Mucosa of descending colon (tissue), 3 donors: ENCODE measurements at regions not wholly inside any gene's neighbourhood (a gene's known extent, or its start where the extent isn't known, plus 50 kb on each side); places are given as distances from the start of the nearest gene placed in this dataset.

ENCODE experiments used
- ATAC-seq: fragments of 200-7000 bp; cut with Tn5 transposase; one replicate; pipeline ENCODE4 v1.9.1; 2020; ENCODE audit warnings: mild to moderate bottlenecking, moderate library complexity
- DNase-seq, 3 donors: peaks; one replicate each; pipeline ENCODE4 v3.0.0-alpha.2; 2020
- H3K36me3 ChIP-seq: fragments of 200-600 bp; one replicate; pipeline ENCODE4 v1.8.0; 2021; ENCODE audit warnings: low read depth, mild to moderate bottlenecking
- H3K4me1 ChIP-seq: fragments of 200-600 bp; one replicate; pipeline ENCODE4 v1.8.0; 2021; ENCODE audit warnings: low read depth, mild to moderate bottlenecking
- H3K4me3 ChIP-seq: fragments of 200-600 bp; one replicate; pipeline ENCODE4 v1.8.0; 2021; ENCODE audit warnings: mild to moderate bottlenecking
- H3K9me3 ChIP-seq: fragments of 200-600 bp; one replicate; pipeline ENCODE4 v1.8.0; 2021; ENCODE audit warnings: mild to moderate bottlenecking
- intact Hi-C, 2 donors: fragments of 100-400 bp; cut with DNase I in 1 of 2; cut with micrococcal nuclease in 1 of 2; formaldehyde crosslinking; loops; one replicate each; pipeline versions ENCODE4 v1.11.0 to v1.11.1; 2022; cut with DNase I, micrococcal nuclease
- TF ChIP-seq, protein P1 (sequence below): fragments of 200-600 bp; IDR thresholded peaks from one replicate; pipeline ENCODE4 v1.8.0; 2022; ENCODE audit warnings: antibody characterized with exemption, mild to moderate bottlenecking
- donor health status: DM: no; HTN: no; CAD: no; lungs with moderate emphysema.
- donor health status: DM: no; HTN: no; CAD: no.
- donor health status: DM: no; HTN: yes; CAD: no.

- TF ChIP-seq, protein P1, sequence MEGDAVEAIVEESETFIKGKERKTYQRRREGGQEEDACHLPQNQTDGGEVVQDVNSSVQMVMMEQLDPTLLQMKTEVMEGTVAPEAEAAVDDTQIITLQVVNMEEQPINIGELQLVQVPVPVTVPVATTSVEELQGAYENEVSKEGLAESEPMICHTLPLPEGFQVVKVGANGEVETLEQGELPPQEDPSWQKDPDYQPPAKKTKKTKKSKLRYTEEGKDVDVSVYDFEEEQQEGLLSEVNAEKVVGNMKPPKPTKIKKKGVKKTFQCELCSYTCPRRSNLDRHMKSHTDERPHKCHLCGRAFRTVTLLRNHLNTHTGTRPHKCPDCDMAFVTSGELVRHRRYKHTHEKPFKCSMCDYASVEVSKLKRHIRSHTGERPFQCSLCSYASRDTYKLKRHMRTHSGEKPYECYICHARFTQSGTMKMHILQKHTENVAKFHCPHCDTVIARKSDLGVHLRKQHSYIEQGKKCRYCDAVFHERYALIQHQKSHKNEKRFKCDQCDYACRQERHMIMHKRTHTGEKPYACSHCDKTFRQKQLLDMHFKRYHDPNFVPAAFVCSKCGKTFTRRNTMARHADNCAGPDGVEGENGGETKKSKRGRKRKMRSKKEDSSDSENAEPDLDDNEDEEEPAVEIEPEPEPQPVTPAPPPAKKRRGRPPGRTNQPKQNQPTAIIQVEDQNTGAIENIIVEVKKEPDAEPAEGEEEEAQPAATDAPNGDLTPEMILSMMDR: no peak
- Histone ChIP-seq H3K4me3 (no peak overlapping the region), H3K36me3 (no peaks in the 10 kb centered on the region), H3K9me3 (no peaks in the 10 kb centered on the region), H3K4me1 (peaks cover 6% of the 10 kb centered on the region)
- DNase-seq (no peak), ATAC-seq (no peak)
- intact Hi-C loops: no loop called here
Measured at GRCh38 chr2:105588581-105588980, 156.1 kb upstream of the NCK2 start.

GRCh38 chr2:105587637-105588036, 157.1 kb upstream of the NCK2 start:
- no peak overlapping the region for H3K4me3 ChIP-seq
- no peaks in the 10 kb centered on the region for H3K36me3 ChIP-seq
- TF ChIP-seq, protein P1: no peak
- DNase-seq: no peak
- H3K4me1 ChIP-seq: peaks cover 12% of the 10 kb centered on the region
- intact Hi-C loops: no loop called here
- ATAC-seq: no peak
- no peaks in the 10 kb centered on the region for H3K9me3 ChIP-seq

- peak; percentile 59 for ATAC-seq
- no peaks in the 10 kb centered on the region for H3K9me3 ChIP-seq
- peak in 1 of 3 donors; percentile 28 for DNase-seq
Measured at GRCh38 chr2:105584435-105585010, 160.2 kb upstream of the NCK2 start.

GRCh38 chr2:105582952-105583660, 161.6 kb upstream of the NCK2 start:
- DNase-seq: peak in 1 of 3 donors; percentile 92
- H3K9me3 ChIP-seq: no peaks in the 10 kb centered on the region

More at GRCh38 chr2:105584435-105585010, 160.2 kb upstream of the NCK2 start:
- H3K36me3 ChIP-seq: no peaks in the 10 kb centered on the region
- peaks cover 23% of the 10 kb centered on the region for H3K4me1 ChIP-seq
- TF ChIP-seq, protein P1: no peak
- H3K4me3 ChIP-seq: no peak overlapping the region
- intact Hi-C loops: no loop called here

DNA sequence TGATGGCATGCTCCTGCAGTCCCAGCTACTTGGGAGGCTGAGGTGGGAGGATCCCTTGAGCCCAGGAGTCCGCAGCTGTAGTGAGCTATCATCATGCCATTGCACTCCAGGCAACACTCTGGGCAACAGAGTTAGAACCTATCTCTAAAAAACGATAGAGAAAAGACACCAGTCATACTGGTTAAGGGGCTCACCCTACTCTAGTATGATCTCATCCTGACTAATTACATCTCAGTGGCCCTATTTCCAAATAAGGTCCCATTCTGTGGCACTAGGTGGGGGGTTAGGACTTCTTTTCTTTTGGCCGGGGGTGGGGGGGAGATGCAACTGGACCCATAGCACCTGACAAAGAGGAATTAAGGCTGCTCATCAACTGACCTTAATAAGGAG, 163.2 kb upstream of the NCK2 start:
- no peaks in the 10 kb centered on the region for H3K36me3 ChIP-seq
- no peaks in the 10 kb centered on the region for H3K9me3 ChIP-seq
- H3K4me1 ChIP-seq: peaks cover 23% of the 10 kb centered on the region
- H3K4me3 ChIP-seq: no peak overlapping the region
- ATAC-seq (no peak), DNase-seq (no peak)
- intact Hi-C loops: no loop called here
- TF ChIP-seq, protein P1: no peak

More at GRCh38 chr2:105582952-105583660, 161.6 kb upstream of the NCK2 start:
- peak; percentile 92 for ATAC-seq
- Histone ChIP-seq H3K4me1 (peaks cover 23% of the 10 kb centered on the region), H3K4me3 (no peak overlapping the region), H3K36me3 (no peaks in the 10 kb centered on the region)
- TF ChIP-seq, protein P1: no peak
- intact Hi-C loops: no loop called here
